Occipital lobe (tissue), 1 donor: ENCODE measurements at regions not wholly inside any gene's neighbourhood (a gene's known extent, or its start where the extent isn't known, plus 50 kb on each side); places are given as distances from the start of the nearest gene placed in this dataset.
"Not testable (repeated sequence)": the region's sequence is repeated elsewhere in the genome, so short reads cannot be mapped to it uniquely, and the experiment has no call there.

Experiments
- DNase-seq: peaks from one replicate; lab custom pipeline; 2025; lab: John Stamatoyannopoulos, UW

- no peak for DNase-seq
These were observed 640.8 kb downstream of the XPNPEP1 start for GRCh38 chr10:109282510-109282909.

DNA sequence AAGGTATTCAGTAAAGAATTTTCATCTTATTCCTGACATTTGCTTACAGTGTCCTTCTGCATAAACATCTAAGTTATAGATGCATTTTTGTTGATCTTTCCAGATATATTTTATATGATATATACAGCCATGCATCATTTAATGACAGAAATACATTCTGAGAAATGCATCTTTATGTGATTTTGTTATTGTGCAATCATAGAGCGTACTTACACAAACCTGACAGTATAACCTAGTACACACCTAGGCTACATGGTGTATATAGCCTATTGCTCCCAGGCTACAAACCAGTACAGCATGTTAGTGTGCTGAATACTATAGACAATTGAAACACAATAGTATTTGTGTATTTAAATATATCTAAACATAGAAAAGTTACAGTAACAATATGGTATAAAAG is 642.0 kb downstream of the XPNPEP1 start:
- DNase-seq, result no peak

- DNase-seq, result no peak
These were observed 642.5 kb downstream of the XPNPEP1 start for GRCh38 chr10:109280837-109281236.

DNA sequence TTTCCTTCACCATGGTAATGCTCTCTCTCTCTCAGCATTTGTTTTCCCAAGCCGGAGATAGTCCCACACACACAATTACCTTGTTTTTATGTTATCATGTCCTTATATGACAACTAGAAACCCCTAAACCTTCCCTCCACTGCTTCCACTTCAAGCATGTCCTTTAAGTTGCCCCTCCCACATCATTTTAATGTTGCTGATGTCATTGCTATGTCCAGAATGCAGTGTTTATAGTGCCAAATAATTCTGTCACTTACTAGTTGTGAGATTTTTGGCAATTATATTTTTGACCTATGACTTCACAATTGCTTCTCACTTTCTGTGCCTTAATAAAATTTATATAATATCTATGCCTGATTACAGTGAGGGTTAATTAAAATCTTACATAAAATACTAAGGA is 645.9 kb downstream of the XPNPEP1 start:
- no peak for DNase-seq

GRCh38 chr10:109275960-109276359 is 647.4 kb downstream of the XPNPEP1 start:
- DNase-seq, result no peak

DNA sequence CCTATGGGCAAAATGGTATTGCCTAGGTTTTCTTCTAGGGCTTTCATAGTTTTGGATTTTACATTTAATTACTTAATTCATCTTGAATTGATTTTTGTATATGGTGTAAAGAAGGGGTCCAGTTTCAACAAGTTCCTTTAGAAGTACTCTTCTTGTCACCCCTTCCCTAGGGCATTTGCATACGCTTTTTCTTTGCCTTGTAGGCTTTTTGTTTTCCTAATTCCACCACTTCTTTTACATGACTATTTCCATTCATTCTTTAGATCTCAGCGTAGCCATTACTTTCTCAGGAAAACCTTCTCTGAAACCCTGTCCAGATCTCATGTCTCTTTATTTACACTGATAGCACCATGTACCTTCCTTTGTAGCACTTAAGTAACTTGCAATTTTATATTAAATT is 648.6 kb downstream of the XPNPEP1 start:
- DNase-seq, result no peak

GRCh38 chr10:109270173-109270572 is 653.1 kb downstream of the XPNPEP1 start:
- DNase-seq, result no peak

GRCh38 chr10:109264004-109264403 is 659.3 kb downstream of the XPNPEP1 start:
- no peak for DNase-seq

- DNase-seq, result no peak
These were observed 662.1 kb downstream of the XPNPEP1 start for GRCh38 chr10:109261231-109261630.

GRCh38 chr10:109259293-109259692 is 664.0 kb downstream of the XPNPEP1 start:
- no peak for DNase-seq

DNA sequence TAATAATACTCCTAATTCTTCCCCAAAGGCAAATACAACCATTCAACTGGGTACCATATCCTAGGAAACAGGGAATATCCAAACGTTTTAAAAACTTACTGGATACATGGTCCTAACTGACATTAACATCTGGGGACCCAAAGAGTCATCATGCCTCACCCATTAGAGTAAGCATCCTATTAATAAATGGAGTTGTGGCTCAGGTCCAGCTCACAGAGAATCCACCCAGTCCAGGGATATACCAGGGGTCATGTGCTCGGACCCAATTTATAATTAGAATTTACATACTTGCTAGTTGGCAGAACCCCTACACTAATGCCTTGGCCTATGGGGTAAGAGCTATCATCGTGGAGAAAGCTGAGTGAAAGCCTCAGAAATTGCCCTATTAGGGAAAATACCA is 670.0 kb downstream of the XPNPEP1 start:
- DNase-seq, result no peak

DNA sequence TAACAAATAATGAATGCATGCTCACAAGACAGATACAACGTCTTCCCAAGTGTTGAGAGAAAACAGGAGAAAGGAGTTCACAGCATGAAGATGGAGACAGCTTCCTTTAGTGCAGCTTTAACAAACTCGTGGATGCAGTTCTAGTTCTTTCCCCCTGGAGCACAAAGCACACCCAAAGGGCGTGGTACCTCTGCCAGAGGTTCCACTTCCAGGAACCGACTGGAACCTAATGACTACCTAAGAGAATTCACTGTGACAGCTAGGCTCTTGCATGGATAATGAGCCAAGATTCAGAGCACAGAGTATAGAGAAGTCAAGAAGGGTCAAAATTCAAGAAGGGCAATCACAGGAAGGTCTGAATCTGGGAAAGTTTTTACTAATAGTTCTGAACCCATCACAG is 673.2 kb downstream of the XPNPEP1 start:
- no peak for DNase-seq

DNA sequence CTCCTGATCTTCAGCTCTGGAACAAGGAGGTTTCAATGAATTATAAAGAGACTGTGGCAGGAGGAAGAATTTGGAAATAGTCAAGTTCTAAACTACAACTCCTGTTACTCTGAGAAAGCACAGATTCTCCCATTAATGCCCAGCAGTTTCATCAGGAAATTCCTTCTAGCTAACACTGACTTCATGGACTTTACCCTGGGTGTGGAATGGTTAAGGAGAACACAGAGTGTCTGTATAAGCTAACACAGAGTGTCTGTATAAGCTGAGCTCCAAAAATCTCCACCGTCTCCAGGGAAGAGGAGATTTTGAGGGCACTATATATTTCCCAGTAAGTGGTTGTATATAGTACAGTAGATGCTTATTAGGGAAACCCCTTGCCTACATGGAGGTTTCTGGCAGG is 675.5 kb downstream of the XPNPEP1 start:
- DNase-seq, result no peak

DNA sequence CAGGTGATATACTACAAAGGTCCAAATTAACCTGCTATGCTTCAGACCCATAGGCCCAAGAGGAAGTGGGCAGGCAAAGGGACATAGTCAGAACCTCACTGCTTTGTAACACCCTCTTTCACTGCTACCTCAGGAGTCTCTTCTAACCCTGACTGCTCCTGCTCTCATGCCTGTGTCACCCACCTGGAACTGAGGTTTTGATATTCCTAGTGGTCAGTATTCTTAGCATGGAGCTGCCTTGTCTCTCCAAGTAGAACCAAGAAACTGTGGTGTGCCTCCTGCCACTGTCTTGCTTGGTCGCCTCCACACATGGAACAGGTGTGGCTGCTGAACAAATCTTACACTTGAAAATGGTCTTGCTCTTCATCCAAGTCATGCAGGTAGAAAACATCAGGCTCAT is 677.5 kb downstream of the XPNPEP1 start:
- DNase-seq, result no peak

DNA sequence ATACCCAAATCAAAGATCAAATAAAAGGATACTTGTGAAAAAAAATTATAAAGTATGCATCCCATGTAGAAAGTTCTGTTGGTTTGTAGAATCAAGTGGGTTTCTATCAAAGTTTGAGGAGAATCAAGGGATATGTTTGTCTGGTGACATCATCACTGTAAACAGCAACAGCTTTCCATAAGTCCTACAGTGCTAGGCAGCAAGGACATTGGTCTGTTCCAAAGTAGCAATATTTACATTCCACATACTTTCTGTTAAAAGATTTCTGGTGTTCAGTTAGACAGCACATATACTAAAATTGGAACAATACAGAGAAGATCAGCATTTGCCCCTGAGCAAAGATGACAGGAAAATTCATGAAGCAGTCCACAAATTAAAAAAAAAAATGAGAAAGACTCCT is 683.9 kb downstream of the XPNPEP1 start:
- no peak for DNase-seq

DNA sequence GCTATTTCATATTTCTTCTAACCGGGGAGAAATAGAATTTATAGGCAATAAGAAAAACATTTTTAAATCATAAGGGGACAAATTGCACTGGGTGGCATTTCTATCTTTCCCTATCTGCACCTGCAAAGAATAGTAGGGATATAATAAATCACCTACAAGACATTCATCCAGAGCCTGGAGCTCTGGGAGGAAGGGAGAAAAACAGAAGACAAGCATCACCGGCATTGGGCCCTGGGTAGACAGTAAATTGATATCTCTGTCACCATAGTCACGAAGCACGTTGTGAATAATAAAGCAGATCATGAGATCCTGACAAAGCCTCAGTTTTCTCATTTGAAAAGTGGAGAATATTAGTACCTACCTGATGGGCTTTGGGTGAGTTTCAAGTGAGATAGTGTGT is 685.6 kb downstream of the XPNPEP1 start:
- DNase-seq, result no peak

- DNase-seq, result no peak
These were observed 686.3 kb downstream of the XPNPEP1 start for GRCh38 chr10:109237050-109237449.

GRCh38 chr10:109223533-109223932 is 699.8 kb downstream of the XPNPEP1 start:
- DNase-seq, result not testable (repeated sequence)

GRCh38 chr10:109219935-109220605 is 703.2 kb downstream of the XPNPEP1 start:
- no peak for DNase-seq

DNA sequence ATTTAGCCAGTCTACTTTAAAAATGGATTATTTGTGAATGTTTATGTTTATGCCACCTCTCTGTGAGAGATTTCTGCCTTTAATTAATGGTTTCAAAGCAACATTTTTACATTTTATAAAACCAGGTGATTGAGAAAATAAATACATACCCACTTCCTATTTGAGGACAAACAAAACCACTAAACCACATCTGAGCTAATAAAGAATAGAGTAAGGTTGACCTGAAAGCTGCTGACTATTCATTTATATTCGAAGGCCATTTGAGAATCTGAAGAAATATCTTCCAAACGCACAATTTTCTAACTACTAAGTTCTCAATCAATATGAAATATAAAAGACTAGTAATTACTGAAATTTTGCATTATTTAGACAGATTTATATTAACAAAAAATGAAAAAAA is 705.1 kb downstream of the XPNPEP1 start:
- no peak for DNase-seq

DNA sequence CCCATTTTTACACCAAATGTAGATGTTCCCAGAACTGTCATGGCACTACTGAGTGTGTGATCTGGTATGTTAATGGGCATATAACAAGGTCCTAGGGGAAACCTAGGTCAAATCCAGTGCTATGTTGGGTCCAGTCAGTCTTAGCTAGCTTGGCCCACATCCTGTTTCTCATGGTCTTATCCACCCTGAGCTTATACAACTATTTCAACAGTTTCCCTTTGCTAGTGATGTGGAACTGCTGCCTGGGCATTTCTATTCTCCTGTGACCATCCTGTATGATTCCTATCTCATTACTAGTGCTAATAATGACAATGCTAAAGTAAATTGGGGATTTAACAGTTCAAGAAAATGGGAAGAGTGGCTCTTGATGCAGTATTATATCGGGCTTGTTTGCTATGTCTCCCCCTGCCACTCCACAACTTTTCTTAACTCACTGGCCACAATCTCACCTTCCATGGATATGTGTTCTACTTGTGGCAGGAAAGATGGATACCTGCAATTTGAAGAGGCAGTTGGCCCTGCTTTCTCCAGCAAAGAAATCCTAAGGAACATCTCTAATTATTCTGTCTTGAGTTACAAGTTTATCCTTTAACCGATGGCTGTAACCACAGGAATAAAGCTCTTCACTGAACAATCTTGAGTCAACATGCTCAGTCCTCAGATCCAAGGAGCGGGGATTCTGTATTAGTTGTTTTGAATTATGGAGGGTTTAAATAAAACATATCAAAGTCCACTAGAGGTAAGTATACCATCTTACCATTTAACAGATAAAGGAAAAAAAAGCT is 707.8 kb downstream of the XPNPEP1 start:
- no peak for DNase-seq

- DNase-seq, result not testable (repeated sequence)
These were observed 708.4 kb downstream of the XPNPEP1 start for GRCh38 chr10:109214891-109215290.

GRCh38 chr10:109207361-109207760 is 716.0 kb downstream of the XPNPEP1 start:
- no peak for DNase-seq
